Fibroblast of peridontal ligament (primary cell): ENCODE measurements at regions not wholly inside any gene's neighbourhood (a gene's known extent, or its start where the extent isn't known, plus 50 kb on each side); places are given as distances from the start of the nearest gene placed in this dataset.

Experiments
- DNase-seq: peaks from one replicate; pipeline ENCODE4 v3.0.0-alpha.2; 2010; ENCODE audit errors: extremely low read depth

DNA sequence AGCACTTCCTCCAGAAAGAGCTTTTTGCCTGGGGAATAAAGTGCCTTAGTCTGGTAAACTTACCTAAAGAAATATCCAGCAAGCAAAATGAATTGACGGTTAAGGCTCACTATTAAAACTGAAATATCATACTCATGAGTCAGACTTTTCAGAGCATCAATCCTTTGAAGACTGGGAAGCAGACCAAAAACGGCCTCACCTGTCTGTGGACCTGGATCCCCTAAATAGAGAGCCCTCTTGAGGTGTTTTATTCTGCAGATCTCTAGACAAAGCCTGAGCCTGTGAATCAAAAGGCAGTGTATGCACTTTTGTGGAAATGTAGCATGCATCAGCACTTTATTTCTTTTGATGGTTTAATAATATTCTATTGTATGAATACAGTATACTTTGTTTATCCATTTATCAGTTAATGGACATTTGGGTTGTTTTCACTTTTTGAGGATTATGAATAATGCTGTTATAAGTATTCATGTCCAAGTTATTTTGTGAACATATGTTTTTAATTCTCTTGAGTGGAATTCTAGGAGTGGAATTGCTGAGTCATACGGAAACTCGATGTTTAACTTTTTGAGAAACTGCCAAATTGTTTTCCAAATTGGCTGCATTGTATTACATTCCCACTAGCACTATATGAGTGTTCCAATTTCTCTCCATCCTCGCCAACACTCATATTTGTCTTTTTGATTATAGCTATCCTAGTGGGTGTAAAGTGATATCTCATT lies 449.0 kb upstream of the IGFBP3 start:
- peak; percentile 99 for DNase-seq

GRCh38 chr7:46368871-46369270 lies 447.8 kb upstream of the IGFBP3 start:
- DNase-seq: no peak

GRCh38 chr7:46366526-46366925 lies 445.5 kb upstream of the IGFBP3 start:
- DNase-seq: no peak

GRCh38 chr7:46363688-46364087 lies 442.6 kb upstream of the IGFBP3 start:
- DNase-seq: no peak

DNA sequence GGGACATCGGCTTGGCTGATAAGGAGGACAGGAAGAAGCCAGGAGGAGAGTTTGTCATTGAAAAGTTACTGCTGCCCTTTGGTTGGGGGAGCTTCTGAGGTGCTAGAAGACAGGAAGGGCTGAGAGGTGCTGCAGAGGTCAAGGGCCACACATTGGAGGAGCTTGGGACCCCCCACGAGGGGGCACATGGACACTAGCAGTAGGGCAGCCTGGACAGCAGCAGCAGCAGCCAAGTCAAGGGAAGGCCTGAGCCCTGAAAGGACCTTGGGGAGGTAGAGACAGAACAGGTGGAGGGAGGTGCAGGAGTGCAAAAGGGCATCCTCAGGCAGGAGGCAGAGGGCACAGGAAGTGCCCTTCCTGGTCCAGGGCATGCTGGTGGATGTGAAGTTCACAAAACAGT lies 439.7 kb upstream of the IGFBP3 start:
- no peak for DNase-seq

DNA sequence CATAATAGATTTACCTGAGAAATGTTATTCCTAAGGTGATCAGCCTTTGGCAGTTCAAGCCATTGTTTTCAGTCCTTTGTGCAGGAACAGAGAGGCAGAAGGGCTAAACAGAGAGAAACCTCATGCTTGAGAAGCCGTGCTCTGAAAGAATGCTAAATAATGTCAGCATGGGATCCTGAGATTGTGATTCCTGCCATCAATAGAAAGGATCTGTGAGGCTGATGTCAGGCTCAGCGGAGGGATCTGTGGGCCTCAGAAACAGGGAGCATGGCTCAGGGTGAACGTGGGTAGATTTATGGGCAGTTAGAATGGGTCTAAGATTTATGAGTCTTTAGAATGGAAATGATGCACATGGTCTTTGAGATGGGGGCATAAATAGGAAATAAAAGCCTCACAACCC lies 439.2 kb upstream of the IGFBP3 start:
- DNase-seq: no peak

DNA sequence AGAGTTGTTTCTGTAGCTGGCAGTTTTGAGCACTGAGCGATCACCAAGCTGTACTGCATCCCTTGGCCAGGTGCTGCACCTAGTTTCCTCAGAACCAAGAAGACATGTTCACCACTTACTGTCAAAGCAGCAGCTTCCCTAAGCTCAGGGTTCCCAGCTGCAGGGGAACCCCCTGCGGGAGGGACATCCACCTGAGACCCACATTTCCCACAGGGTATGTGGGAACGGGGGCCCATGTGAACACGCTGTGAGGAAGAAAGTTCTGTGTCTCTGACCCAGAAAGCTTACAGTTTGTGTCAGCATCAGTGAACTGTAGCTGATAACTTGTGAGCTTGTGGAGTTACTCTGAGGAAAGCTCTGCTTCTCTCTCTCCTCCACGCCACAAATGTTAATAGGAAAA lies 436.8 kb upstream of the IGFBP3 start:
- no peak for DNase-seq

DNA sequence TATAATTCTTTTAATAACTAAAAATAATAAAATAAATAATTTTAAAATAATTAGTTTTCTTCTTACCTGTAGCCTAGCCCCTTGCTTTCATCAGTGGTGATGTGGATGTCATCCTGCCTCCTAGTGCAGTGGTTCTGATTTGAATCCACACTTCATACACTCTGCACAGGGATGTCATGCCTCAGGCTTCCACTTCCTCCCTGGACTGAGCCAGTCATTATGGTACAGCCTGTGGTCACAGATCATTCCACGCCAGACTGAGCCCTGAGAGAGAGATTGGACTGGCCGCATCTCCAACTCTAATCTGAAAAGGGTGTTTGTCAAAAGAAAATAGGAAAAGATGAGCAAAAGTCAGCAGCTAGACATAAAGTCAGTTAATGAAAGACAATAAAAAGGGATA lies 436.2 kb upstream of the IGFBP3 start:
- DNase-seq: no peak

- DNase-seq: no peak
Measured at GRCh38 chr7:46356371-46356770, 435.3 kb upstream of the IGFBP3 start.

- no peak for DNase-seq
Measured at GRCh38 chr7:46355331-46355730, 434.3 kb upstream of the IGFBP3 start.

DNA sequence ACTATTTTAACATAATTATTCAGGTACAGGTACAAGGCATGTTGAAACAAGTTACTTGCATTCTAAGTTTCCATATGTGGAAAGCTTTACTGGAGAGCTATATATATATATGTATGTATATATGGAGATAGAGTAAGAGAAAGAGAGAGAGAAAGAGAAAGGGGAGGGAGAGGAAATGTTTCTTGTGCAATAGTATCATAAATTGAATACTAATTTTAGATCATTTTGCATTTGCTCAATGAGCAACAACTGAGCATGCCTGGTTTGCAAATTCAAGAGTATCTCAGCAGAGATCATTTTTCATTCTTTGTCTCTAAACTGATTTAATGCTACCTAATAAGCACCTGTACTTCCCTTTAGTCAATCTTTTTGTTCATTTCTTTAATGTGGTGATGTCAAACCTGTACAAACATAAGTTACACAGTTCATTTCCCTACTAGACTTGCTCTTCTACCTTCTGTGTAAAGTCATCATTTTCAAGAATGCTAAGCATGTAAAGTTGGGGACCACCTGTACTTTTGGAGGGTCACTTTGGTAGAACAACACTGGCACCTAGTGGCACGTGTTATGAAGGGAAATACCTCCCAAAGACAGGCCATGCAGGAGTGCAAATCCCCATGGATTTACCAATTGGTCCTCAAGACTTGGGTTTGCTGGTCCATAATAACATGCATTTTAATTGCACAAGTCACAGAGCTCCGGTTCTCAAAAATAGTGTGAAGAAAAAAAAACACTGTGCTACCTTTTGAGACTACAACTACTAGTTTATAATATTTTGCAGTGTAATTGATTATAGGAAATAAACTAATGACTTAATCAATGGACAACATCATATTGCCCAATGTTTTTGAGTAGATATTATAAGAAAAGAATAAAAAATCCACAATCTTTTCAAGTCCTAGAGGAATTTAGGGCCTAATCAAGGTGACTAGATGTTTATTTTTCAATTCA lies 431.2 kb upstream of the IGFBP3 start:
- DNase-seq: peak; percentile 69

GRCh38 chr7:46349490-46349889 lies 428.4 kb upstream of the IGFBP3 start:
- DNase-seq: no peak

GRCh38 chr7:46344533-46344932 lies 423.5 kb upstream of the IGFBP3 start:
- no peak for DNase-seq

- no peak for DNase-seq
Measured at GRCh38 chr7:46343802-46344201, 422.7 kb upstream of the IGFBP3 start.

- no peak for DNase-seq
Measured at GRCh38 chr7:46322937-46323336, 401.9 kb upstream of the IGFBP3 start.

DNA sequence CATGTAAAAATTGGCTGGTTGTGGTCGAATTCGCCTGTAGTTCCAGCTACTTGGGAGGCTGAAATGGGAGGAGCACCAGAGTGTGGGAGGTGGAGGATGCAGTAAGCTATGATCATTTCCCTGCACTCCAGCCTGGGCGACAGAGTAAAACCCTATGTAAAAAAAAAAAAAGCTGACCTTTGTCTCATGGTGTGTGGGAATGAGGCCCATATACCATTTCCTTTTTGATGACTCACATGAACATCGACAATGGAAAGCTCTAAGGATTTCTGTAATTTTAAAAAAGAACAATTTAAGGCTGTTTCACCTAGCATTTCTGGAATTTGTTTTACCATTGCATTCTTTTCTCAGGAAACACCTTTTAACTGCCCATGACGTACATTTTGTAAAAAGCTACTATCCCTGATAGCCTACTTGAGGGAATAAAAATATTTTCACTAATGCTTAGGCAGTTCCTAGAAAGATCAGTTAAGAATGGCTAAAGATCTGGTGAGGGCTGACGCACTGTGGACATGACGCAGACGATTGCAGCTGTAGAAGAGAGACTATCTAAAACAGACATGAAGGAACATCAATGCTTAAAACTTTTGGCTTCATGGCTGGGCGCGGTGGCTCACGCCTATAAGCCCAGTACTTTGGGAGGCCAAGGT lies 400.6 kb upstream of the IGFBP3 start:
- no peak for DNase-seq

GRCh38 chr7:46320956-46321355 lies 399.9 kb upstream of the IGFBP3 start:
- peak; percentile 41 for DNase-seq

DNA sequence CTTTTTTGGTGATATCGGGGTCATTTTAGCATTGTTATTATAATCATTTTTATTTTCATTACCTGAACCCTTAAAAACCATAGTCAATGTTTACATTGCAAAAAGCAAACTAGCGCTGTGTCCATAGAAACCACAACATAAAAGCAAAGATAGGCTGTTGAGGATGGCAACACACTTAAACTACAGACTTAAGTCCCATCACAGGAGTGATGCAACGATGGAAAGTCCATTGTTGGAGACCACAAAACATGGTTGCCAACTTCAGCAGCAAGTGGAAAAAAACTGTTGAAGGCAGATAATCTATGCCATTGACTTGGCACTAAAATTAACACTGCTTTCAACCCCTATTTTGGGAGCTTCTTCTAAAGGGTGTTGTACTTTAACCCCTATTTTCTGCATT lies 398.8 kb upstream of the IGFBP3 start:
- DNase-seq: no peak

GRCh38 chr7:46318276-46318675 lies 397.2 kb upstream of the IGFBP3 start:
- no peak for DNase-seq

- no peak for DNase-seq
Measured at GRCh38 chr7:46317256-46317655, 396.2 kb upstream of the IGFBP3 start.

DNA sequence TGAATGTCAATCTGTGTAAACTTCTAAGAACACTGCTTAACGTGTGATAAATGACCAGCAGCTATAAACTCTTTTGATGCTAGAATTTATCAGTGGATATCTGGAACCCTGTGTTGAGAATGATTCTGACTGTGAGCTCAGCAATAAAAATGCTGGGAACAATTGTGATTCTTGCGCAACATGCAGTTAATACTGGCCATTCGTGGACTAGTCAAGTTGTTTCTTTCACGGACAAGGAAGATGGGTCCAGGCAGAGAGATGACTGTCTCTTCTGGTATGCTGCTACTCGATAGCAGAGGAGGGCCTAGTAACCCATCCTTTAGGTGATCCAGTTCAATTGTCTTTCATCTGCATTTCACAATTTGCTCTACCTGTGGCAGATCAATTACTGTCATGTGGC lies 394.8 kb upstream of the IGFBP3 start:
- DNase-seq: peak; percentile 9

- peak; percentile 63 for DNase-seq
Measured at GRCh38 chr7:46301677-46302076, 380.6 kb upstream of the IGFBP3 start.

DNA sequence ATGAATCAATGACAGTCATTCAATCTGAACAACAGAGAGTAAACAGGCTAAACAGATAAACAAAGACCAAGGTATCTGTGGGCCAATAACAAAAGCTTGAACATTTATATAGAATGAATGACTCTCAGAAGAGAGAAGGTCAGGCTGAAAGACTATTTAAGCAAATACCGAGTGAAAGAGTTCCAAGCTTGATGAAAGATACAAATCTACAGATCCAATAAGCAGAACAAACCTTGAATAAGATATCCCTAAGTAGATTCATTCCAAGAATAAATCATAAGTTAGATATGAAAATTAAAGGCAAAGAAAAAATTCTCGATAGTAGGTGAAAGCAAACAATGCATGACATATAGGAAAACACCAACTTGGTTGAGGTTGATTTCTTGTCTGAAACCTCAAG lies 376.4 kb upstream of the IGFBP3 start:
- DNase-seq: no peak
